Transverse colon (tissue), 4 donors: ENCODE measurements at regions not wholly inside any gene's neighbourhood (a gene's known extent, or its start where the extent isn't known, plus 50 kb on each side); places are given as distances from the start of the nearest gene placed in this dataset.
"Not testable (repeated sequence)": the region's sequence is repeated elsewhere in the genome, so short reads cannot be mapped to it uniquely, and the experiment has no call there.

Experiments used
- DNase-seq: peaks from one replicate; pipeline ENCODE4 v3.0.0-alpha.2; 2019
- H3K27ac ChIP-seq, 4 donors: fragments of 200-600 bp; sonication (generic); 2 replicates each; pipeline ENCODE4 v1.5.1; 2016 to 2018; ENCODE audit warnings: inconsistent platforms in 4 of 4
- H3K27me3 ChIP-seq: fragments of 200-600 bp; sonication (generic); 2 replicates; pipeline ENCODE4 v1.5.1; 2017; ENCODE audit warnings: inconsistent platforms
- H3K36me3 ChIP-seq, 4 donors: fragments of 200-600 bp; sonication (generic); 2 replicates each; pipeline ENCODE4 v1.5.1; 2017 to 2019; ENCODE audit warnings: inconsistent platforms in 4 of 4
- H3K4me1 ChIP-seq, 4 donors: fragments of 200-600 bp; sonication (generic); 2 replicates each; pipeline ENCODE4 v1.5.1; 2017 to 2020; ENCODE audit warnings: inconsistent platforms in 4 of 4
- H3K4me3 ChIP-seq, 4 donors: fragments of 200-600 bp; sonication (generic); 1 replicate in 1 of 4; 2 replicates in 3 of 4; pipeline versions ENCODE4 v1.5.1 to v1.6.1; 2017 to 2019; ENCODE audit warnings: inconsistent platforms in 4 of 4
- H3K9me3 ChIP-seq, 2 donors: fragments of 200-600 bp; sonication (generic); 2 replicates each; pipeline ENCODE4 v1.5.1; 2017 to 2019; ENCODE audit warnings: inconsistent platforms in 2 of 2
- CTCF ChIP-seq, 5 experiments: fragments of 200-600 bp in 3 of 5; fragments of 450-650 bp in 2 of 5; sonication (generic) in 3 of 5; IDR thresholded peaks; 1 replicate in 2 of 5; 2 replicates in 3 of 5; pipeline ENCODE4 v1.5.1; 2016 to 2017; ENCODE audit warnings: antibody characterized with exemption in 5 of 5, inconsistent platforms in 3 of 5, mild to moderate bottlenecking in 2 of 5, moderate library complexity in 1 of 5
- EP300 ChIP-seq: sonication (generic); formaldehyde crosslinking; IDR thresholded peaks from one replicate; pipeline ENCODE4 v1.6.1; 2017; ENCODE audit warnings: antibody characterized with exemption, low read depth
- POLR2A ChIP-seq: fragments of 450-650 bp; IDR thresholded peaks from one replicate; pipeline ENCODE4 v1.6.1; 2016; ENCODE audit warnings: antibody characterized with exemption, mild to moderate bottlenecking, moderate library complexity
- POLR2AphosphoS5 ChIP-seq, 3 donors: sonication (generic); formaldehyde crosslinking; IDR thresholded peaks; one replicate each; pipeline ENCODE4 v1.6.1; 2016; ENCODE audit warnings: antibody characterized with exemption in 3 of 3
- WGBS, 2 donors: methylation state at CpG; one replicate each; pipeline ENCODE4 v1.1.5; 2018; ENCODE audit warnings: low coverage in 1 of 2; 5-methylcytosine and 5-hydroxymethylcytosine counted together
- in situ Hi-C, 4 donors: fragments of 200-750 bp; cut with MboI; loops; one replicate each; pipeline versions ENCODE4 v1.15.0 to v1.15.1; 2017; ENCODE audit warnings: low sequenced_read_pairs in 3 of 4, low pct_ligation_motif_present in 1 of 4, low pct_unique_long_range_greater_than_20kb in 1 of 4
- intact Hi-C: fragments of 100-400 bp; cut with DNase I; formaldehyde crosslinking; loops from one replicate; pipeline ENCODE4 v1.15.1; 2023; ENCODE audit warnings: low total_unique reads

- H3K27ac ChIP-seq: no peak overlapping the region
- intact Hi-C loops (no loop called here), in situ Hi-C loops (no loop called here)
- no peak for DNase-seq
- WGBS, 2 donors: 82 to 84% methylated on average over 2 of the region's 2 CpGs
- no peaks in the 10 kb centered on the region for H3K36me3 ChIP-seq
- no peaks in the 10 kb centered on the region for H3K27me3 ChIP-seq
- H3K4me3 ChIP-seq: no peak overlapping the region
- TF ChIP-seq EP300: no peak
- no peak for TF ChIP-seq POLR2A
- TF ChIP-seq POLR2AphosphoS5 (IDR thresholded peaks at IDR 0.05): no peak
- TF ChIP-seq CTCF (IDR thresholded peaks at IDR 0.05): no peak
- peaks cover 0 to 7% of the 10 kb centered on the region in 2 donors for H3K9me3 ChIP-seq
- H3K4me1 ChIP-seq: no peaks in the 10 kb centered on the region
These were observed 705.7 kb downstream of the NUP35 start for GRCh38 chr2:183829931-183830330.

GRCh38 chr2:183837157-183837556 is 712.9 kb downstream of the NUP35 start:
- H3K36me3 ChIP-seq: no peaks in the 10 kb centered on the region
- H3K4me3 ChIP-seq: no peak overlapping the region
- DNase-seq: no peak
- 75% methylated on average over 2 of the region's 2 CpGs; no CpG with 5 or more reads in 1 of the 2 donors for WGBS, 2 donors
- in situ Hi-C loops (no loop called here), intact Hi-C loops (no loop called here)
- H3K4me1 ChIP-seq: no peaks in the 10 kb centered on the region
- H3K27ac ChIP-seq: no peak overlapping the region
- no peaks in the 10 kb centered on the region for H3K9me3 ChIP-seq
- H3K27me3 ChIP-seq: no peaks in the 10 kb centered on the region
- TF ChIP-seq POLR2A: no peak

GRCh38 chr2:183838295-183838694 is 714.1 kb downstream of the NUP35 start:
- H3K27ac ChIP-seq: no peak overlapping the region
- H3K4me3 ChIP-seq: no peak overlapping the region
- no peaks in the 10 kb centered on the region for H3K27me3 ChIP-seq
- no peaks in the 10 kb centered on the region for H3K36me3 ChIP-seq
- WGBS, 2 donors: 89% methylated on average over 3 to 5 of the region's 5 CpGs
- TF ChIP-seq EP300 (no peak), POLR2A (no peak), POLR2AphosphoS5 (IDR thresholded peaks at IDR 0.05) (no peak), CTCF (IDR thresholded peaks at IDR 0.05) (no peak)
- no peaks in the 10 kb centered on the region for H3K4me1 ChIP-seq
- DNase-seq: no peak
- intact Hi-C loops (no loop called here), in situ Hi-C loops (no loop called here)
- H3K9me3 ChIP-seq: no peaks in the 10 kb centered on the region

GRCh38 chr2:183840061-183840584 is 715.9 kb downstream of the NUP35 start:
- H3K36me3 ChIP-seq: no peaks in the 10 kb centered on the region
- TF ChIP-seq POLR2A (no peak), CTCF (IDR thresholded peaks at IDR 0.05) (no peak), POLR2AphosphoS5 (IDR thresholded peaks at IDR 0.05) (no peak), EP300 (no peak)
- no peak overlapping the region for H3K4me3 ChIP-seq
- in situ Hi-C loops: no loop called here
- H3K27me3 ChIP-seq: no peaks in the 10 kb centered on the region
- no peak for DNase-seq
- H3K27ac ChIP-seq: no peak overlapping the region
- intact Hi-C loops: no loop called here
- 58 to 83% methylated on average over 1 to 4 of the region's 4 CpGs for WGBS, 2 donors
- H3K4me1 ChIP-seq: no peaks in the 10 kb centered on the region
- no peaks in the 10 kb centered on the region for H3K9me3 ChIP-seq

- WGBS, 2 donors: 76% methylated on average over 10 of the region's 11 CpGs; no CpG with 5 or more reads in 1 of the 2 donors
- H3K4me3 ChIP-seq, intact Hi-C loops, H3K9me3 ChIP-seq, in situ Hi-C loops, DNase-seq, H3K27ac ChIP-seq, H3K36me3 ChIP-seq, H3K4me1 ChIP-seq, H3K27me3 ChIP-seq: not testable (repeated sequence)
These were observed 725.6 kb downstream of the NUP35 start for GRCh38 chr2:183849826-183850225.
